ENCODE measurements at regions not wholly inside any gene's neighbourhood (a gene's known extent, or its start where the extent isn't known, plus 50 kb on each side); places are given as distances from the start of the nearest gene placed in this dataset.

DNA sequence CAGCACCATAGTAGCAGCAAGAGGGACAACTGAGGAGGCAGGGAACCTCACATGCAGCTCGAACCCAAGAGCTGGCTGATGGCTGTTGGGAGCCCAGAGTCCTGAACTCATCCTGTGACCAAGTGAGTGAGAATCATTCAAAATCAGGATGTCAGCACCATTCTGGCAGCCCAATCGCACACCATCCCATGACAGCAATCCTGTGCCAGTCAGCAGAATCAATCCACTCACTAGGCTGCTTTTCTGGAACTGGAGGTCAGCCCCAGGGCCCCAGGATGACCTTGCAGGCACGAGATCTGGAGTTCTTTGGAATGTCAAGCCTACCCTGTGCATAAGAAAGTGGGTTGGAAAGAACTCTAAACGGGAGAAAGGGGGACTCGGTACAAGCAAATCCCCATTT, 67.8 kb upstream of the TAF11L2 start:
- Mint-ChIP-seq H3K27ac (no peak overlapping the region), H3K9me3 (no peaks in the 10 kb centered on the region), H3K36me3 (ENCODE audit: low read depth) (no peaks in the 10 kb centered on the region), H3K27me3 (no peaks in the 10 kb centered on the region), H3K4me1 (peaks cover 26% of the 10 kb centered on the region), H3K4me3 (no peak overlapping the region)
- CTCF ChIA-PET, result no interaction called here
- intact Hi-C loops (cut with micrococcal nuclease), result no loop called here
- ATAC-seq (ENCODE audit: low read depth) (no peak), DNase-seq (no peak)
- TF ChIP-seq CTCF (IDR thresholded peaks at IDR 0.05), result no peak
- POLR2A ChIA-PET, result no interaction called here

DNA sequence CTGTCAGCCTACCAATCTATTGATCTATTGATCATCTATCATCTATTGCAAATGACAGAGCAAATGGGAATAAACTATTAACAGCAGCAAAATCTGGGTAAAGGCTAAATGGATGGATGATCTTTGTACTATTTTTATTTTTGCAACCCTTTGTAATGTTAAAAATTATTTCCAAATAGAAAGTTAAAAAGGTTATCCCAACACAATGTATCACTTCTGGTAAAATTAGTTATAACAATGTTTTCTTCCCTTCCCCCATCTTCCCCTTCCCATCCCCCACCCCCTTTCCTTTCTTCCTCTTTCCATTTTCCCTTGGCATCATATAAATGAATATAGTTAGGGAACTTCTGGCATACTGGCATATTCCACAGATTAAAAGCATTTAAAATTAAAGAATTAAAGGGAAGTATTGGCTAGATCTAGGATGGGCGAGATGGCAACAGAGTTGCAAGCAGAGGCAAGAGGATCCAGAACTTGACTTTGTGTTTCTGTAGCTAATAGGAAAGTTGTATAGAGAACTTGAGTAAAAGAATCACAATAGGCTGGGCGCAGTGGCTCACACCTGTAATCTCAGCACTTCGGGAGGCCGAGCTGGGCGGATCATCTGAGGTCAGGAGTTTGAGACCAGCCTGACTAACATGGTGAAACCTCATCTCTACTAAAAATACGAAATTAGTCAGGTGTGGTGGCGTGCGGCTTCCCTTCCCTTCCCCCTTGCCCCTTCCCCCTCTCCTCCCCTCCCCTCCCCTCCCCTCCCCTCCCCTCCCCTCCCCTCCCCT, 66.6 kb upstream of the TAF11L2 start:
- no peak for ATAC-seq (ENCODE audit: low read depth)
- Mint-ChIP-seq H3K9me3 (no peaks in the 10 kb centered on the region), H3K4me3 (no peak overlapping the region)

DNA sequence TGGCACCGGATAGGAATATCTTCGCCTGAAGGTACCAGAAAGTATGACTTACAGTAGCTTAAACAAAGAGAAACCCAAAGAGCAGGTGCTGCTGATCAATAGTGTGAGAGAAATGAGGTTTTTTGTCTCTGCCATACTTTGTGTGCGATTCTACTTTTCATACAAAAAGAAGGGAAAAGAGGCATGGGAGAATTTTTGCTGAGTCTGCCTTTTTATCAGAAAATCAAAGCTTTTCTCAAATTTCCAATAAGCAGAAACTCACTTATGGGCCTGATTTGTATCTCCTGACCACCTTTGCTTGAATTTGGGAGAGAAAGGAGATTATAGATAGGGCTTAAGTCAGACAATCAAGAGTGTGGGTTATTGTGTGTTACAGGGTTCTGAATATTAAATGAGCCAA, 65.5 kb upstream of the TAF11L2 start:
- no peak for TF ChIP-seq CTCF (IDR thresholded peaks at IDR 0.05)
- POLR2A ChIA-PET, result interaction anchor here (0.5 kb wide), 1 partner anchor 114 kb away, joined by 3 read pairs; no protein-coding TSS in a partner anchor
- CTCF ChIA-PET, result no interaction called here
- Mint-ChIP-seq H3K9me3 (no peaks in the 10 kb centered on the region), H3K4me3 (no peak overlapping the region), H3K36me3 (ENCODE audit: low read depth) (no peaks in the 10 kb centered on the region), H3K27ac (no peak overlapping the region), H3K27me3 (no peaks in the 10 kb centered on the region), H3K4me1 (peaks cover 32% of the 10 kb centered on the region)
- ATAC-seq (ENCODE audit: low read depth) (no peak), DNase-seq (no peak)
- intact Hi-C loops (cut with micrococcal nuclease), result no loop called here

More for the DNA sequence above, 66.6 kb upstream of the TAF11L2 start:
- Mint-ChIP-seq H3K27me3 (no peaks in the 10 kb centered on the region), H3K4me1 (peaks cover 25% of the 10 kb centered on the region), H3K36me3 (ENCODE audit: low read depth) (no peaks in the 10 kb centered on the region), H3K27ac (no peak overlapping the region)
- ChIA-PET POLR2A (no interaction called here), CTCF (no interaction called here)
- intact Hi-C loops (cut with micrococcal nuclease), result no loop called here
- no peak for TF ChIP-seq CTCF (IDR thresholded peaks at IDR 0.05)
- no peak for DNase-seq

- ATAC-seq (ENCODE audit: low read depth) (no peak), DNase-seq (no peak)
- no peak overlapping the region for H3K4me3 Mint-ChIP-seq
- no peaks in the 10 kb centered on the region for H3K27me3 Mint-ChIP-seq
- ChIA-PET POLR2A (no interaction called here), CTCF (no interaction called here)
- H3K36me3 Mint-ChIP-seq (ENCODE audit: low read depth), result no peaks in the 10 kb centered on the region
- no peak overlapping the region for H3K27ac Mint-ChIP-seq
- H3K4me1 Mint-ChIP-seq, result peaks cover 29% of the 10 kb centered on the region
- no peak for TF ChIP-seq CTCF (IDR thresholded peaks at IDR 0.05)
- intact Hi-C loops (cut with micrococcal nuclease), result no loop called here
- H3K9me3 Mint-ChIP-seq, result no peaks in the 10 kb centered on the region
Observed at GRCh38 chr5:17433406-17433805, 64.6 kb upstream of the TAF11L2 start.

DNA sequence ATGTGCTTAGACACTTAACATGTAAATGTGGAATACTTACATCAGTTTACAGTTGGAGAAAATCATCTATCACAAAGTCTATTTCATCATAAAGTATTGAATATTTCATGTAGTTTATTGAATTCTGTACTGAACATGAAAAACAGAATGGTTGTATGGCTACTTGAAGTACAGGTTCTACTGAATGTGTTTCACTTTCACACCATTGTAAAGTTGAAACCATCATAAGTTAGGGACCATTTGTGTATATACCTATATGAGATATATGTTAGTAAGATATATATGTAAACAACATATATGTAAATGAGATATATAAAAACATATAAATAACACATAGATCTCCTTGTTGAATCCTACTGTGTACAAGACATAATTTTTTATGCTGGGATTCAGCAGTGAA, 63.0 kb upstream of the TAF11L2 start:
- no peak for ATAC-seq (ENCODE audit: low read depth)
- POLR2A ChIA-PET, result no interaction called here
- Mint-ChIP-seq H3K4me1 (peaks cover 29% of the 10 kb centered on the region), H3K27ac (no peak overlapping the region), H3K4me3 (no peak overlapping the region), H3K9me3 (peaks cover 1% of the 10 kb centered on the region), H3K36me3 (ENCODE audit: low read depth) (no peaks in the 10 kb centered on the region), H3K27me3 (no peaks in the 10 kb centered on the region)
- intact Hi-C loops (cut with micrococcal nuclease), result loop anchor here (5.0 kb wide), 1 partner anchor 118 kb away; no protein-coding TSS in a partner anchor
- DNase-seq, result no peak
- no peak for TF ChIP-seq CTCF (IDR thresholded peaks at IDR 0.05)
- CTCF ChIA-PET, result no interaction called here

All from activated B cell treated with CpG ODN at 0.5 μM for 24 hours (primary cell).